Cardiac muscle cell (in vitro differentiated cells and primary cell): ENCODE measurements at regions not wholly inside any gene's neighbourhood (a gene's known extent, or its start where the extent isn't known, plus 50 kb on each side); places are given as distances from the start of the nearest gene placed in this dataset.

ENCODE experiments used
- DNase-seq, 2 donors: peaks; one replicate each; pipeline versions ENCODE4 v3.0.0 to v3.0.0-alpha.2; 2010 to 2017; ENCODE audit warnings: low read depth in 1 of 2, low spot score in 1 of 2
- H3K27ac ChIP-seq: fragments of 200-600 bp; sonication (generic); 2 replicates; pipeline ENCODE4 v1.5.1; 2016
- H3K27me3 ChIP-seq: fragments of 200-600 bp; sonication (generic); 2 replicates; pipeline ENCODE4 v1.6.0; 2016; ENCODE audit warnings: control low read depth
- H3K36me3 ChIP-seq: fragments of 200-600 bp; sonication (generic); 2 replicates; pipeline ENCODE4 v1.5.1; 2016; ENCODE audit warnings: control low read depth
- H3K4me1 ChIP-seq: fragments of 200-600 bp; sonication (generic); 2 replicates; pipeline ENCODE4 v1.8.1; 2017; ENCODE audit warnings: low read depth, mild to moderate bottlenecking, mixed run types
- H3K4me3 ChIP-seq: fragments of 200-600 bp; sonication (generic); 2 replicates; pipeline ENCODE4 v1.5.1; 2016; ENCODE audit warnings: mild to moderate bottlenecking
- H3K9me3 ChIP-seq: fragments of 200-600 bp; sonication (generic); 2 replicates; pipeline ENCODE4 v1.5.1; 2017; ENCODE audit warnings: low read depth, mild to moderate bottlenecking, control low read depth
- CTCF ChIP-seq: IDR thresholded peaks from 2 replicates; pipeline ENCODE4 v1.5.1; 2012; ENCODE audit warnings: low read depth, mild to moderate bottlenecking, low read length

- no peaks in the 10 kb centered on the region for H3K9me3 ChIP-seq
- H3K36me3 ChIP-seq: no peaks in the 10 kb centered on the region
- peaks cover 5% of the 10 kb centered on the region for H3K27me3 ChIP-seq
- H3K4me1 ChIP-seq: peaks cover 5% of the 10 kb centered on the region
- H3K27ac ChIP-seq: no peak overlapping the region
- TF ChIP-seq CTCF: no peak
- H3K4me3 ChIP-seq: no peak overlapping the region
- no peak for DNase-seq
These were observed 564.1 kb upstream of the PLXNA2 start for GRCh38 chr1:208808301-208808700.

- no peak overlapping the region for H3K4me3 ChIP-seq
- H3K27me3 ChIP-seq: peaks cover 5% of the 10 kb centered on the region
- no peaks in the 10 kb centered on the region for H3K36me3 ChIP-seq
- no peaks in the 10 kb centered on the region for H3K9me3 ChIP-seq
- no peak overlapping the region for H3K27ac ChIP-seq
- DNase-seq: no peak
- H3K4me1 ChIP-seq: no peaks in the 10 kb centered on the region
- TF ChIP-seq CTCF: no peak
These were observed 565.7 kb upstream of the PLXNA2 start for GRCh38 chr1:208809876-208810275.

GRCh38 chr1:208818770-208819445 is 574.7 kb upstream of the PLXNA2 start:
- no peak overlapping the region for H3K4me3 ChIP-seq
- no peak overlapping the region for H3K27ac ChIP-seq
- DNase-seq: no peak
- no peaks in the 10 kb centered on the region for H3K36me3 ChIP-seq
- no peak for TF ChIP-seq CTCF
- H3K27me3 ChIP-seq: no peaks in the 10 kb centered on the region
- H3K9me3 ChIP-seq: no peaks in the 10 kb centered on the region
- H3K4me1 ChIP-seq: no peaks in the 10 kb centered on the region

GRCh38 chr1:208820580-208821212 is 576.5 kb upstream of the PLXNA2 start:
- no peaks in the 10 kb centered on the region for H3K9me3 ChIP-seq
- no peak overlapping the region for H3K4me3 ChIP-seq
- no peaks in the 10 kb centered on the region for H3K36me3 ChIP-seq
- no peak for DNase-seq
- no peak for TF ChIP-seq CTCF
- no peaks in the 10 kb centered on the region for H3K4me1 ChIP-seq
- H3K27me3 ChIP-seq: no peaks in the 10 kb centered on the region
- H3K27ac ChIP-seq: no peak overlapping the region

- no peak for TF ChIP-seq CTCF
- Histone ChIP-seq H3K4me3 (no peak overlapping the region), H3K9me3 (no peaks in the 10 kb centered on the region), H3K4me1 (no peaks in the 10 kb centered on the region), H3K27me3 (no peaks in the 10 kb centered on the region), H3K27ac (no peak overlapping the region), H3K36me3 (no peaks in the 10 kb centered on the region)
- DNase-seq: no peak
These were observed 577.8 kb upstream of the PLXNA2 start for GRCh38 chr1:208821939-208822338.
